K562 (cell line): ENCODE measurements at regions not wholly inside any gene's neighbourhood (a gene's known extent, or its start where the extent isn't known, plus 50 kb on each side); places are given as distances from the start of the nearest gene placed in this dataset.

Experiments used
- ATAC-seq: fragments of 200-7000 bp; cut with Tn5 transposase; 3 replicates; pipeline ENCODE4 v1.9.1; 2020; ENCODE audit warnings: moderate library complexity
- BruUV-seq: library from RNA; stranded (reverse); fragments of 400-500 nt; replicated peaks from 2 replicates; lab custom pipeline; 2021; lab: Mats Ljungman, UMichigan
- CTCF ChIA-PET: fragments of 300-600 bp; formaldehyde crosslinking; extraction: SDS; loops from one replicate; lab custom pipeline; 2021; ENCODE audit warnings: low intra/inter-chr PET ratio; lab: Yijun Ruan, JAX
- POLR2A ChIA-PET: fragments of 300-600, 350-650 bp; sonication (Branson Sonifier 250); formaldehyde crosslinking; extraction: SDS; loops from one replicate; lab custom pipeline; 2021; ENCODE audit warnings: antibody characterized with exemption, inconsistent platforms; lab: Yijun Ruan, JAX
- DNase-seq, 4 experiments: peaks; one replicate each; pipeline versions ENCODE4 v3.0.0 to v3.0.0-alpha.2; 2011 to 2018; ENCODE audit warnings: low spot score in 3 of 4, mixed read lengths in 3 of 4; ENCODE audit errors: extremely low read depth in 1 of 4
- FAIRE-seq: peaks from 2 replicates; lab custom pipeline; 2011; peaks lifted over from hg19 to GRCh38; lab: Jason Lieb, UNC
- H2AFZ ChIP-seq: 2 replicates; pipeline ENCODE4 v1.6.0; 2011; ENCODE audit warnings: low read depth, low read length, control low read depth, inconsistent platforms
- H3K27ac ChIP-seq: fragments of 200-600 bp; 3 replicates; pipeline ENCODE4 v1.8.0; 2011; ENCODE audit warnings: low read depth, mild to moderate bottlenecking, control low read depth, inconsistent platforms, low read length, moderate library complexity, mixed read lengths; ENCODE audit errors: extremely low read depth
- H3K27me3 ChIP-seq, 2 experiments: fragments of 300-600 bp in 1 of 2; 2 replicates in 1 of 2; 3 replicates in 1 of 2; pipeline versions ENCODE4 v1.6.0 to v1.8.0; 2011; ENCODE audit warnings: inconsistent platforms in 2 of 2, low read length in 2 of 2, mild to moderate bottlenecking in 1 of 2, mixed read lengths in 1 of 2, moderate library complexity in 1 of 2; ENCODE audit not compliant: control insufficient read depth in 2 of 2, insufficient read depth in 2 of 2
- H3K36me3 ChIP-seq: fragments of 300-600 bp; 3 replicates; pipeline ENCODE4 v1.8.0; 2011; ENCODE audit warnings: mild to moderate bottlenecking, low read length, inconsistent platforms; ENCODE audit not compliant: control insufficient read depth, insufficient read depth
- H3K4me1 ChIP-seq, 2 experiments: fragments of 200-600 bp in 1 of 2; replicated peaks in 1 of 2; 2 replicates in 1 of 2; 3 replicates in 1 of 2; pipeline versions ENCODE4 v1.5.1 to v1.8.0; 2011; ENCODE audit warnings: inconsistent platforms in 2 of 2, low read length in 2 of 2, mild to moderate bottlenecking in 1 of 2, mixed read lengths in 1 of 2, moderate library complexity in 1 of 2; ENCODE audit not compliant: control insufficient read depth in 2 of 2, insufficient read depth in 2 of 2
- H3K4me2 ChIP-seq: 2 replicates; pipeline ENCODE4 v1.6.1; 2011; ENCODE audit warnings: low read length, control low read depth, inconsistent platforms, mixed read lengths; ENCODE audit not compliant: insufficient read depth
- H3K4me3 ChIP-seq: fragments of 200-600 bp; sonication (generic), shearing (Covaris generic); 2 replicates; pipeline ENCODE4 v1.5.1; 2016; ENCODE audit warnings: control low read depth, inconsistent platforms
- H3K79me2 ChIP-seq: fragments of 200-600 bp; 3 replicates; pipeline ENCODE4 v1.8.0; 2011; ENCODE audit warnings: low read length, inconsistent platforms; ENCODE audit not compliant: control insufficient read depth, insufficient read depth
- H3K9ac ChIP-seq, 2 experiments: 2 replicates each; pipeline versions ENCODE4 v1.6.0 to v1.6.1; 2011; ENCODE audit warnings: low read depth in 2 of 2, low read length in 2 of 2, control low read depth in 1 of 2, inconsistent platforms in 1 of 2, mild to moderate bottlenecking in 1 of 2, mixed read lengths in 1 of 2; ENCODE audit not compliant: insufficient read depth in 1 of 2
- H3K9me1 ChIP-seq: one replicate; pipeline ENCODE4 v1.6.0; 2011; ENCODE audit warnings: inconsistent platforms, mild to moderate bottlenecking, low read length, moderate library complexity; ENCODE audit not compliant: control insufficient read depth, insufficient read depth
- H3K9me3 ChIP-seq: replicated peaks from 2 replicates; pipeline ENCODE4 v1.5.1; 2011; ENCODE audit warnings: low read depth, low read length, inconsistent platforms; ENCODE audit not compliant: control insufficient read depth, insufficient read depth
- H4K20me1 ChIP-seq: replicated peaks from 2 replicates; pipeline ENCODE4 v1.6.1; 2011; ENCODE audit warnings: low read length, inconsistent platforms, mixed read lengths; ENCODE audit not compliant: control insufficient read depth, insufficient read depth
- ATF7 ChIP-seq: fragments of 450-650 bp; IDR thresholded peaks from 2 replicates; pipeline ENCODE4 v1.7.1; 2014; ENCODE audit warnings: mild to moderate bottlenecking, moderate library complexity
- CSDE1 ChIP-seq, 2 experiments: fragments of 450-650 bp; IDR thresholded peaks; 2 replicates each; pipeline ENCODE4 v1.6.1; 2016; ENCODE audit warnings: mild to moderate bottlenecking in 1 of 2
- ELF1 ChIP-seq: fragments of 200-800 bp; sonication (Bioruptor generic); IDR thresholded peaks from 2 replicates; pipeline ENCODE4 v1.6.1; 2016; ENCODE audit warnings: missing genetic modification characterization, missing compliant biosample characterization
- HES1 ChIP-seq: fragments of 450-650 bp; IDR thresholded peaks from 2 replicates; pipeline ENCODE4 v1.6.1; 2016; ENCODE audit warnings: low read depth, mild to moderate bottlenecking, moderate library complexity
- HLTF ChIP-seq: fragments of 450-650 bp; IDR thresholded peaks from 2 replicates; pipeline ENCODE4 v1.6.1; 2016
- MNT ChIP-seq, 2 experiments: fragments of 450-650 bp; conservative IDR thresholded peaks; 2 replicates each; pipeline ENCODE4 v1.6.1; 2017; ENCODE audit warnings: mild to moderate bottlenecking in 2 of 2, moderate library complexity in 2 of 2
- PRDM10 ChIP-seq: fragments of 450-650 bp; IDR thresholded peaks from 2 replicates; pipeline ENCODE4 v1.6.1; 2018; ENCODE audit not compliant: partially characterized antibody
- SIRT6 ChIP-seq: IDR thresholded peaks from one replicate; pipeline ENCODE4 v1.6.1; 2012; ENCODE audit warnings: low read depth, mild to moderate bottlenecking, control low read depth, inconsistent platforms, low read length, moderate library complexity
- USF2 ChIP-seq: sonication (generic); formaldehyde crosslinking; IDR thresholded peaks from 2 replicates; pipeline ENCODE4 v1.5.0; 2020; ENCODE audit warnings: missing genetic modification reagents
- ZNF143 ChIP-seq: sonication (generic); formaldehyde crosslinking; IDR thresholded peaks from 2 replicates; pipeline ENCODE4 v1.9.0; 2022; ENCODE audit warnings: mild to moderate bottlenecking, missing genetic modification reagents
- ZNF780A ChIP-seq: fragments of 250-450 bp; sonication (Bioruptor Pico); IDR thresholded peaks from 2 replicates; pipeline ENCODE4 v1.5.0; 2021; ENCODE audit warnings: mild to moderate bottlenecking
- WGBS: fragments of 100-300 bp; shearing (Covaris generic); methylation state at CpG from one replicate; pipeline ENCODE4 v1.1.6; 2016; ENCODE audit warnings: low coverage, mixed read lengths; ENCODE audit not compliant: insufficient coverage; ENCODE audit errors: missing lambda C conversion rate; 5-methylcytosine and 5-hydroxymethylcytosine counted together
- in situ Hi-C: fragments of 300-500 bp; cut with MboI; formaldehyde crosslinking; loops from 4 replicates; pipeline ENCODE4 v1.15.0; 2018; ENCODE audit warnings: inconsistent platforms, mixed read lengths
- intact Hi-C: fragments of 100-400 bp; cut with micrococcal nuclease; formaldehyde crosslinking; loops from 2 replicates; pipeline ENCODE4 v1.14.2; 2022

GRCh38 chr9:78566521-78566920 is 269.6 kb downstream of the PSAT1 start:
- H3K27ac ChIP-seq = no peak overlapping the region
- no peak overlapping the region for H3K9ac ChIP-seq
- 0% methylated on average over 1 of the region's 2 CpGs for WGBS
- no peak for ATAC-seq
- no peaks in the 10 kb centered on the region for H3K27me3 ChIP-seq
- intact Hi-C loops (no loop called here), in situ Hi-C loops (no loop called here)
- no peaks in the 10 kb centered on the region for H3K4me1 ChIP-seq
- H2AFZ ChIP-seq = no peak overlapping the region
- TF ChIP-seq ZNF143 (CRISPR knock-in tag) (no peak), CSDE1 (IDR thresholded peaks at IDR 0.05) (no peak), SIRT6 (no peak), ATF7 (no peak), USF2 (CRISPR knock-in tag) (no peak), ELF1 (tag) (no peak), HLTF (no peak), HES1 (no peak), ZNF780A (no peak), PRDM10 (no peak), MNT (conservative IDR thresholded peaks at IDR 0.05) (no peak)
- H3K9me1 ChIP-seq = no peaks in the 10 kb centered on the region
- no peak for DNase-seq
- no peaks in the 10 kb centered on the region for H3K9me3 ChIP-seq
- no peaks in the 10 kb centered on the region for H4K20me1 ChIP-seq
- no peaks in the 10 kb centered on the region for H3K79me2 ChIP-seq
- FAIRE-seq = no peak
- ChIA-PET POLR2A (no interaction called here), CTCF (no interaction called here)
- H3K36me3 ChIP-seq = no peaks in the 10 kb centered on the region
- no peak overlapping the region for H3K4me2 ChIP-seq
- H3K4me3 ChIP-seq = no peak overlapping the region
- no TSS peak for BruUV-seq
